Central memory CD8-positive, alpha-beta T cell (primary cell): ENCODE measurements at regions not wholly inside any gene's neighbourhood (a gene's known extent, or its start where the extent isn't known, plus 50 kb on each side); places are given as distances from the start of the nearest gene placed in this dataset.

ENCODE experiments used
- ATAC-seq: fragments of 150-1000 bp; cut with Tn5 transposase; replicated peaks from 2 replicates; pipeline ENCODE4 v1.10.0; 2022; ENCODE audit warnings: mild to moderate bottlenecking, moderate FRiP score, moderate number of reproducible peaks; ENCODE audit not compliant: poor library complexity, severe bottlenecking; ENCODE audit errors: extremely low read depth
- DNase-seq, 2 donors: peaks; one replicate each; pipeline ENCODE4 v3.0.0; 2021; ENCODE audit warnings: low spot score in 2 of 2
- H3K27ac Mint-ChIP-seq: one replicate; pipeline ENCODE4 v1.8.0; 2022; ENCODE audit warnings: low read depth, mild to moderate bottlenecking, moderate library complexity, mixed read lengths
- H3K27me3 Mint-ChIP-seq: one replicate; pipeline ENCODE4 v1.8.0; 2022; ENCODE audit warnings: mixed read lengths
- H3K36me3 Mint-ChIP-seq: one replicate; pipeline ENCODE4 v1.8.0; 2022; ENCODE audit warnings: mild to moderate bottlenecking, moderate library complexity, mixed read lengths; ENCODE audit not compliant: insufficient read depth
- H3K4me1 Mint-ChIP-seq: one replicate; pipeline ENCODE4 v1.8.0; 2022; ENCODE audit warnings: mixed read lengths
- H3K4me3 Mint-ChIP-seq: one replicate; pipeline ENCODE4 v1.8.0; 2022; ENCODE audit warnings: mild to moderate bottlenecking, moderate library complexity, mixed read lengths
- H3K9me3 Mint-ChIP-seq: one replicate; pipeline ENCODE4 v1.8.0; 2022; ENCODE audit warnings: mixed read lengths

DNA sequence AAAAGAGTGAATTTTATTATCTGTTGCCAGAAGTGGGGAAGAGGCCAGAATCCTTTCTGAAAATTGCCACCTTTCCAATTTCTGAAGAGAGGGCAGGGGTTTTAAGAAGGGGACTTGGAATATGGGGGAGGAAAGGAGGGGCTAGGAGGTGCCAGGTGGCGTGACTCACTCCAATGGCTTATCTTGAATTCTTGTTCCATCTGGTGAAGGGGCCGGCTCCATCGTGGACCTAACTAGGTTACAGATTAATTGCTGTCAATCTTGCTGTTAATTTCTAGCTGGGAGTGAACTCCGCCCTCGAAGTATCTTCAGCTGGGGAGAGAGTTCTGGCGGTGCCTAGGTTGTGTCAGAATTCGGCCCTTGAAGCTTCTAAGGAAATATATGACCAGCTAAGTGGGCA, 138.7 kb downstream of the YTHDC2 start:
- Mint-ChIP-seq H3K4me1 (no peaks in the 10 kb centered on the region), H3K9me3 (no peaks in the 10 kb centered on the region), H3K36me3 (no peaks in the 10 kb centered on the region), H3K27me3 (peaks cover 24% of the 10 kb centered on the region), H3K27ac (no peak overlapping the region), H3K4me3 (no peak overlapping the region)
- ATAC-seq: no peak
- DNase-seq: no peak

DNA sequence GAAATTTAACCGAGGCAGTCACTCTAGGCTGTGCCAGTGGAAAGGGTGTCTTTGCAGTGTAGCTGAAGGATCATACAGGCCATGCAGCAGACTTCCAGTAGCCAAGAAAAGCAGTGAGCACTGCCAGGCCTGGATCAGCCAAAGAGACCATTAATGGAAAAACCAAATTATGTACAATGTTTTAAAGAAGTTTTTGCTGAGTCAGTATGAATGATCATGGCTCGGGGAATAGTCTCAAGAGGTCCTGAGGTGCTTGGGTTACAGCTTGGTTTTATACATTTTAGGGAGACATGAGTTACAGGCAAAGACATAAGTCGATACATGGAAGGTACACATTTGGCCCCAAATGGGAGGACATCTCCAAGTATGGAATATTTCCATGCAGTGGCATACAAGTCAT, 141.3 kb downstream of the YTHDC2 start:
- Mint-ChIP-seq H3K4me3 (no peak overlapping the region), H3K27ac (no peak overlapping the region), H3K9me3 (no peaks in the 10 kb centered on the region), H3K27me3 (peaks cover 8% of the 10 kb centered on the region), H3K4me1 (no peaks in the 10 kb centered on the region), H3K36me3 (no peaks in the 10 kb centered on the region)
- no peak for ATAC-seq
- no peak for DNase-seq

DNA sequence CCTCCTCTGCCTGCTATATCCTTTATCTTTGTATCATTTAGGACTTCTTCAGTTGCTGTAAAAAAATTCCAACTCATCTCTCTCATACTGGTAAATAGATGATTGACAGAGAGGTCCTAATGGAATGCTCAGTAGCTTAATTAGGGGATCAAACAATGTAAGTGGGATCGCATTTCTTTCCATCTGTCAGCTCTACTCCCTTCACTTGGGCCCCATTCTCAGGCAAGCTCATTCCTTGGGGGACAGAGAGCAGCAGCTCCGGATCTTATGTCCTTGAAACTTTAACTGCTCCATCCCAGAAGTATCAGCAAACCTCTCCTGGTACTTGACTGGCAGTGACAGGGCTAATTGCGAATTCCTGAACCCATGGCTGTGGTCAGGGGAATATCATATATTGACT, 146.7 kb downstream of the YTHDC2 start:
- H3K36me3 Mint-ChIP-seq: no peaks in the 10 kb centered on the region
- no peak overlapping the region for H3K4me3 Mint-ChIP-seq
- H3K4me1 Mint-ChIP-seq: no peaks in the 10 kb centered on the region
- H3K27me3 Mint-ChIP-seq: peaks cover 62% of the 10 kb centered on the region
- no peak overlapping the region for H3K27ac Mint-ChIP-seq
- DNase-seq: no peak
- H3K9me3 Mint-ChIP-seq: no peaks in the 10 kb centered on the region
- ATAC-seq: no peak

DNA sequence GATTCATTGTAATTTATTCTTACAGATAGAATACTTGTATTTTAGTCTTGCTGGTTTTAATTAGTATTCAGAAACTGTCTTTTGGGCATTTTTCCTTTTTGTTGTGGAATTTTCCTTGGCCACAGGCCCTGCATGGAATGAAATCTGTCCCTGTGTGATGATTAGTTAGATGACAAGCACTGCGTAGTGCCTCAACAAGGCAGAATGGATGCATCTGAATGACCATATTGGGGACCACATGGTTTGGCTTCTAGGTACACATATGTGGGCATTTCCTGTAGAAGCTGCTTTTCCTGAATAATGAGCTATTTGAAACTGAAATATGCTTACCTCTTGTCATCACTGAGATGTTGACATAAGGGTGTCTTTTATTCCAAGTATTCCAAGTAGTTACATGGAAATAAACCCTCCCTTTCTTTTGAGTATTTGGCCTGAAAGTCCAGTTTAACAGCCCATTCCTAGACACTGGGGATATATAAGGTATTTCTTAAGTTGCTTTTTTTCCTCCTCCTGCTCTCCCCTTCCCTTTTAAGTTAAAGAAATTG, 147.3 kb downstream of the YTHDC2 start:
- H3K27ac Mint-ChIP-seq: no peak overlapping the region
- no peak overlapping the region for H3K4me3 Mint-ChIP-seq
- DNase-seq (no peak), ATAC-seq (no peak)
- no peaks in the 10 kb centered on the region for H3K36me3 Mint-ChIP-seq
- H3K4me1 Mint-ChIP-seq: no peaks in the 10 kb centered on the region
- H3K27me3 Mint-ChIP-seq: peaks cover 67% of the 10 kb centered on the region
- no peaks in the 10 kb centered on the region for H3K9me3 Mint-ChIP-seq

DNA sequence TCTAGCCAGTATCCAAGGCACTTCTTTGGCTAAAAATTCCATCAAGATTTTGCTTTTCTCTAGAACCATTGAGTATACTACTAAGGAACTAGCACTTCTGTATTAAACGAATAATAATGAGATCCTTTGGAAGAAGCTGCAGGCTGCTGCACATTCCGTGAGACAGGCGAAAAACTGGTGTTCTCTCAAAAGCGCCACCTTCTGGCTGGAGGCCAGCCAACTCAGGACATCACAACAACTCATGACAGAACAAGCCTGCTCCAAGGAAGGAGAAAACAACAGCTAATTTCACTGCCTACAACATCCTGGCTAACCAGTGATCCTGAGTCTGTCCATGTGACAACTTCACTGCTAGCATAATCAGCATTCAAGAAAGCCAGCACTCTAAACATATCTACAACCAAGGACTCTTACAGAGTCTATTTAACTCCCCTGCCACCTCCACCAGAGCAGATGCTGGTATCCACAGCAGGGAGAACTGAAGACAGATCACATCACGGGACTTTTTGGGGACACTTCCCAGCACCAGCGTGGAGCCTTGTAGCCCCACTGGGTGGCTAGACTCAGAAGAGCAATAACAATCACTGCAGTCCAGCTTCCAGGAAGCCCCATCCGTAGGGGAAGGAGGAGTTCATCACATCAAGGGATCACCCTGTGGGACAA, 150.5 kb downstream of the YTHDC2 start:
- ATAC-seq (no peak), DNase-seq (no peak)
- Mint-ChIP-seq H3K4me3 (no peak overlapping the region), H3K27ac (no peak overlapping the region), H3K4me1 (no peaks in the 10 kb centered on the region), H3K9me3 (no peaks in the 10 kb centered on the region), H3K27me3 (peaks cover 87% of the 10 kb centered on the region), H3K36me3 (no peaks in the 10 kb centered on the region)

DNA sequence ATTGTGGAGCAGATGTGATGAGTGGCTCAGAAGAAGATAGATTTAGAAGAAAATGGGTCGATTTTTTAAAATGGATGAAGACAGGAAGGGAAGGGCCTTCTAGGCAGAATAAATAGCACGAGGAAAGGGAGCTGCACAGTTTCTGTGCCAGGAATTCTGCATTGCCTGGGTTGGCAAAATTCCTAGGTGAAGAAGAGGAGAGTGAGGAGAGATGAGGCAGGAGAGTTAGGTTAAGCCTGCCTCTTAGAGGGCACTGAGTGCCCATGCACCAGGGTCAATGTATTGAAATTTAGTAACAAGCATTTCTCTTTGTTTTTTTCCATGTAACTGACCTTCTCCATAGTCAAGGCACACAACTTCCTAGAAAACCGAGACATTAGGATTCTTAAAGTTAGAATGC, 159.5 kb downstream of the YTHDC2 start:
- Mint-ChIP-seq H3K36me3 (no peaks in the 10 kb centered on the region), H3K4me1 (no peaks in the 10 kb centered on the region), H3K4me3 (no peak overlapping the region), H3K27me3 (no peaks in the 10 kb centered on the region), H3K27ac (no peak overlapping the region), H3K9me3 (no peaks in the 10 kb centered on the region)
- ATAC-seq (no peak), DNase-seq (no peak)

DNA sequence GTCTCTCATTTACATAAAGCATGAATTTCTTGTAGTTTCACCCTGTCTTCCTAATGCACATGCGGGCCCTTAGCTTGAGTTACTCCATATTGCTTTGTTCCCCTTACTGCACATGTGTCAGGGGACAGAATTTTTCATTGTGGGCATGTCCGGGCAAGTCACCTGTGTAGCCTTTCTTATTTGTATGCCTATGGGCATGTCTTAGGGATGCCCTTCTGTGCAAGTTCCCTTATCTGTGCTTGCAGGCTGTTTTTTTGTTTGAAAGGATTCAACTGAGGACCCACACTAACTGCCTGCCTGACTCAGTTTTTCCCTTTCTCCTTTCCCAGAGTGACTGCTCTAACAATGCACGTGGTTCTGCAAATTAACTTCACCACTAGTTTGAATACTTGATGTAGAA, 161.7 kb downstream of the YTHDC2 start:
- ATAC-seq: no peak
- H3K27ac Mint-ChIP-seq: no peak overlapping the region
- no peaks in the 10 kb centered on the region for H3K27me3 Mint-ChIP-seq

DNA sequence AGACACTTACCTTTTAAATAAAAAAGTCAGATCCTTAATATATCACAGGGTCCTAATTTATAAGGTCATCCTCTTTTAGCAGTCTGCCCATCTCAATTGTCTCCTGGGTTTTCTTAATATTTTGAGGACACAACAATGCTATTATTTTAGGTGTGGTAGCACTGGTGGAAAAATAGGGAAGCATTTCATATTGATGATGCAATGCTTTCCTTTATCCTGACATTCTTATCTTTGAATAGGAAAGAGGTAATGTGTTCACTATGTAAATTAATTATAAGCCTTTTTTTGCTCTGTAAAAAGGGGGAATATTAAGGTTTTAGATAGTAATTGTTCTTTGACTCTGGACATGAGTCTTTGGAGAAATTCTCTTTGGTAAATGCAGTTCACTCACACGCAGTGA, 164.7 kb downstream of the YTHDC2 start:
- no peaks in the 10 kb centered on the region for H3K27me3 Mint-ChIP-seq

More for the DNA sequence above, 161.7 kb downstream of the YTHDC2 start:
- no peaks in the 10 kb centered on the region for H3K9me3 Mint-ChIP-seq
- DNase-seq: no peak
- no peak overlapping the region for H3K4me3 Mint-ChIP-seq
- no peaks in the 10 kb centered on the region for H3K4me1 Mint-ChIP-seq
- H3K36me3 Mint-ChIP-seq: no peaks in the 10 kb centered on the region

DNA sequence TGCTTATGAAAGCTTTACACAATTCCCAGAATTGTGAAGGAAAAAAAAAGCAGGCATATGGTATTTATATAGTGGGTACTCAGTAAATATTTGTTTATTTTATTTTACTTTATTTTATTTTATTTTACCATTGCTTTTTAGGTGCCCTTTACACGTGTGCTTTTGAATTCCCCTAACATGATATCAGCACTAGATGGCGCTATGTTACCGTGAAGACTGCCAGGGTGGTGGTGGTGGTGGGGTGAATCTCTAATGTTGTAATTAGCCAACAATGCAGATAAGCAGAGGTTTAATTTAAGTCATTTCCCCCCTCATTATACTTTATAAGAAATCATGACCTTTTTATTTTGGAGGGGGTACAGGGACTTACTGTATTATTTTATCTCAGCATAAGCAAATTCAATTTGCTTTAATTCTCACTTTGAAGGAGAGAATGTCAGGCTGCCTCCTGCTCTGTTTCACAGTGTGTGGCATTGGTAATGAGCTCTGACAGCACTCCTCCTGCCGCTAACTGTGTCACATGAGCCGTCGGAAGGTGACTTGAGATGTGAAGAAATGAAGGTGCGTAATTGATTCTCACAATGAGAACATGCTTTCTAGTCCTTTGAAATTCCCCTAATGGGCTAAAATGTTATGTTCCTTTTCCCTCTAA, 165.6 kb downstream of the YTHDC2 start:
- DNase-seq (no peak), ATAC-seq (no peak)
- H3K27me3 Mint-ChIP-seq: no peaks in the 10 kb centered on the region
- no peaks in the 10 kb centered on the region for H3K4me1 Mint-ChIP-seq
- no peaks in the 10 kb centered on the region for H3K9me3 Mint-ChIP-seq
- H3K4me3 Mint-ChIP-seq: no peak overlapping the region
- no peak overlapping the region for H3K27ac Mint-ChIP-seq
- no peaks in the 10 kb centered on the region for H3K36me3 Mint-ChIP-seq

More for the DNA sequence above, 164.7 kb downstream of the YTHDC2 start:
- no peaks in the 10 kb centered on the region for H3K9me3 Mint-ChIP-seq
- DNase-seq (no peak), ATAC-seq (no peak)
- no peak overlapping the region for H3K4me3 Mint-ChIP-seq
- no peaks in the 10 kb centered on the region for H3K4me1 Mint-ChIP-seq
- H3K27ac Mint-ChIP-seq: no peak overlapping the region
- H3K36me3 Mint-ChIP-seq: no peaks in the 10 kb centered on the region

DNA sequence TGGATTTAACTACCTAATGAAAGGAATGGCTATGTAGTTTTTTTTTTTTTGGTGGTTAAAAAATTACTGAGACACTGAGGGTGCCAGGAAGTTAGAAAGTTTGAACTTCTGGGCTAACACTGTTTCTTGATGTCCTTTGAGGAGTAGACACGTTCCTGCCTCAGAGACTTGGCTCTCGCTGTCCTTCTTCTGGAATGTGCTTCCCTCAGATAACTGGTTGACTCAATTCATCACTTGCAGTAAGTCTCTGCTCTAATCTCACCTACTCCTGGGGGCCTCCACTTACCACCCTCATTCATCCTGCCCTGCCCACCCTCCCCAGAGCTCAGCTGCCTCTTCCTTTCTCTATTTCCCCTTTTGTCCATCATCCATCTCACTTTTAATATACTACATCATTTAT, 167.0 kb downstream of the YTHDC2 start:
- Mint-ChIP-seq H3K27me3 (no peaks in the 10 kb centered on the region), H3K36me3 (no peaks in the 10 kb centered on the region), H3K9me3 (no peaks in the 10 kb centered on the region), H3K27ac (no peak overlapping the region), H3K4me1 (no peaks in the 10 kb centered on the region), H3K4me3 (no peak overlapping the region)
- DNase-seq: no peak
- ATAC-seq: no peak

DNA sequence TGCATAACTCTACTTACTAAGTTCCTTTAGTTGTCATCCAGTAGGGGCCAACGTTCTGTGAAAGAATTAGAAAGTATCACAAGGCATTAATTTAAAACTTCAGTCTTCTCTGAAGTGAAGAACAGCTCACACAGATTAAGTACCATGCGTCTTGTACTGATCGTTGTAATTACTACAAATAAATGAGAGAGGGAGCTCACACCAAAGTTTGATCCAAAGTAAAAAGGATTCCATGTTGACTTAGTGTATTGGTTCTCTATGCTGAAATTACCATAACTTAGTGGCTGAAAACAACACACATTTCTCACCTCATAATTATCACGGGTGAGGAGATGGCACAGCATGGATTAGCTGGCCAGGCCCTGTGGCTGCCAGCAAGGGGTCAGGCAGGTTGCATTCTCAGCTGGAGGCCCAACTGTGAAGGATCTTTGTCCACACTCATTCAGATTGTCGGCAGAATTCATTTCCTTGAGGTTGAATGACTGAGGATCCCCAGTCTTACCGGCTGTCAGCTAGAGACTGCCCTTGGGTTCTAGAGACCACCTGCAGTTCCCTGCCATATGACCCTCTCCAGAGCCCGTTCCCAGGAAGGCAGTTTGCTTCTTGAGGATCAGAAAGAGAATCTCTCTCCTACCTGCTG, 169.1 kb downstream of the YTHDC2 start:
- H3K4me3 Mint-ChIP-seq: no peak overlapping the region
- H3K36me3 Mint-ChIP-seq: no peaks in the 10 kb centered on the region
- DNase-seq: no peak
- no peak for ATAC-seq
- no peak overlapping the region for H3K27ac Mint-ChIP-seq
- no peaks in the 10 kb centered on the region for H3K9me3 Mint-ChIP-seq
- H3K4me1 Mint-ChIP-seq: no peaks in the 10 kb centered on the region
- H3K27me3 Mint-ChIP-seq: peaks cover 6% of the 10 kb centered on the region

DNA sequence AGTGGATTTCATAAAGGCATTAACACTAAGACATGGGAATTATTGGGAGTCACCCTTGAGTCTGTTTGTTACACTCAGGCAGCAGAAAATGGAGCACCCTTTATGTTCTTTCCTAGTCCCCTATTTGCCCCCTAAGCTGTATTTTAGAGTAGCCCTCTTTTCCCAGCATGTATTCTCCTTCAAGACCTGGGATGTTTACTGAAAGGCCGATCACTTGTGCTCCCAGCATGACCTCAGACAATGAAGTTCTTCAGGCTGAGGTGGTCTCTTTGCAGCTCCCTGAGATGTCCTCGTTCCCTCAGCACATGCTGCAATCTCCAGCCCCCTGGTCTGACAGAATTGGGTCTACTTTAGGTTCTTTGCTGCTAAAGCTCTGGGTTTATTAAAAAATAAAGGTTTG, 169.7 kb downstream of the YTHDC2 start:
- H3K27me3 Mint-ChIP-seq: peaks cover 10% of the 10 kb centered on the region
- no peak for DNase-seq
- H3K27ac Mint-ChIP-seq: no peak overlapping the region
- H3K9me3 Mint-ChIP-seq: no peaks in the 10 kb centered on the region
- H3K4me3 Mint-ChIP-seq: no peak overlapping the region
- H3K36me3 Mint-ChIP-seq: no peaks in the 10 kb centered on the region
- no peaks in the 10 kb centered on the region for H3K4me1 Mint-ChIP-seq
- ATAC-seq: no peak

DNA sequence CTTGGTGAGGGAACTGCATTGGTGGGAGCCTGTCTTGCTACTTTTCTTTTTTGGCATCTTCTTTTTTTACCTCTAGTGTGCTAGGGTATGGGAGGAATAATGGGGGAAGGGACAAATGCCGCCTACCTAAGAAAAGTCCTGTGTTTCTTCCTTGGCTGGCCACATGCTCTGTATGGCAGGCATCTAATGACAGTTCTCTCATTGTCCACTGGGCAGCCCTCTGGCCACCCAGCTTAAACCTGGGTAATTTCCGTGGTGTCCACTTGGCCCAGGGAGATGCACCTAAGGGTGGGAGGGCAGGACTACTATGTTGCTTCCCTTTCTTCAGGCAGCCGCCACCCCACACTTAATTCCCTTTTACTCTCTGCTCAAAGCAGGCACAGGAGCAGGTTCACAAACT, 173.1 kb downstream of the YTHDC2 start:
- Mint-ChIP-seq H3K27ac (no peak overlapping the region), H3K9me3 (no peaks in the 10 kb centered on the region), H3K4me1 (no peaks in the 10 kb centered on the region), H3K4me3 (no peak overlapping the region), H3K36me3 (no peaks in the 10 kb centered on the region), H3K27me3 (peaks cover 34% of the 10 kb centered on the region)
- ATAC-seq (no peak), DNase-seq (no peak)
